ENCODE measurements at regions not wholly inside any gene's neighbourhood (a gene's known extent, or its start where the extent isn't known, plus 50 kb on each side); places are given as distances from the start of the nearest gene placed in this dataset.

DNA sequence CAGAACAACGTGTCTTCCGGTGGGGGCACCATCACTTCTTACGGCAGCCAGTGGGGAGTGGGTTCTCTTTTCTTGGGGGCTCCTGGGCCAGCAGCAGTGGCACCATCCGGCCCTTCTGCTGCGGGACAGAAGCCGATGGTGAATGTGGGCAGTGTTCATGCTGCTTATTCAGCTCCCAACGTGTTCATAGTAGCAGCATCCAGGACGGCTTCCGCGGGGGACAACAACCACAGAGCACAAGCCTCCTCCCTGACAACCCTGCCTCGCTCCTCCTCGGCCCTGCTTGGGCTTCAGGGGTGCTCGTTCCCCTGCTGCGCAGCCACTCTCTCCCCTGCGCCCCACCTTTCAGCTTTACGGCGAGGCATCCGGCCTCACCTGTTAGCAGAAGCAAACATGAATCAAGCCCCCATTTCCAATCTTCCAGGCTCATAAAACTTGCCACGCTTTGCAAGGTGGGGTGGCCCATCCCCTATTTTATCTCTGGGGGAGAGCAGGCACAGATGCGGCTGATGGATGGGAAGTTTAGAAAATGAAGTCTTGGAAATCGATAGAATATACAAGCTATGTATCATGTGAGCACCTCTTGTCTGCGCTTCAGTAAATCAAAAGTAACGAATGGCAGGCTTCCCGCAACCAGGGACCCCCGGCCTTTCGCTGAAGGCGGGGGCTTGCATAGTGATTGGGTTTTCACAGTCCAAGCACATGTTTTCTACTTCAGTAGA, 191.8 kb upstream of the NECTIN1 start:
- in situ Hi-C loops (cut with MboI): no loop called here
- ATAC-seq: no peak
- no peak for TF ChIP-seq JUNB (CRISPR knock-in tag; conservative IDR thresholded peaks at IDR 0.05)
- no peak for TF ChIP-seq TCF3 (CRISPR knock-in tag; IDR thresholded peaks at IDR 0.05)
- TF ChIP-seq YY1 (IDR thresholded peaks at IDR 0.05; ENCODE audit: borderline replicate concordance in 1 of 3, control insufficient read depth in 1 of 3, extremely low read depth in 1 of 3, insufficient read depth in 3 of 3, insufficient read length in 1 of 3, insufficient replicate concordance in 2 of 3, low read depth in 1 of 3, low read length in 2 of 3): no peak
- TF ChIP-seq, protein P1, sequence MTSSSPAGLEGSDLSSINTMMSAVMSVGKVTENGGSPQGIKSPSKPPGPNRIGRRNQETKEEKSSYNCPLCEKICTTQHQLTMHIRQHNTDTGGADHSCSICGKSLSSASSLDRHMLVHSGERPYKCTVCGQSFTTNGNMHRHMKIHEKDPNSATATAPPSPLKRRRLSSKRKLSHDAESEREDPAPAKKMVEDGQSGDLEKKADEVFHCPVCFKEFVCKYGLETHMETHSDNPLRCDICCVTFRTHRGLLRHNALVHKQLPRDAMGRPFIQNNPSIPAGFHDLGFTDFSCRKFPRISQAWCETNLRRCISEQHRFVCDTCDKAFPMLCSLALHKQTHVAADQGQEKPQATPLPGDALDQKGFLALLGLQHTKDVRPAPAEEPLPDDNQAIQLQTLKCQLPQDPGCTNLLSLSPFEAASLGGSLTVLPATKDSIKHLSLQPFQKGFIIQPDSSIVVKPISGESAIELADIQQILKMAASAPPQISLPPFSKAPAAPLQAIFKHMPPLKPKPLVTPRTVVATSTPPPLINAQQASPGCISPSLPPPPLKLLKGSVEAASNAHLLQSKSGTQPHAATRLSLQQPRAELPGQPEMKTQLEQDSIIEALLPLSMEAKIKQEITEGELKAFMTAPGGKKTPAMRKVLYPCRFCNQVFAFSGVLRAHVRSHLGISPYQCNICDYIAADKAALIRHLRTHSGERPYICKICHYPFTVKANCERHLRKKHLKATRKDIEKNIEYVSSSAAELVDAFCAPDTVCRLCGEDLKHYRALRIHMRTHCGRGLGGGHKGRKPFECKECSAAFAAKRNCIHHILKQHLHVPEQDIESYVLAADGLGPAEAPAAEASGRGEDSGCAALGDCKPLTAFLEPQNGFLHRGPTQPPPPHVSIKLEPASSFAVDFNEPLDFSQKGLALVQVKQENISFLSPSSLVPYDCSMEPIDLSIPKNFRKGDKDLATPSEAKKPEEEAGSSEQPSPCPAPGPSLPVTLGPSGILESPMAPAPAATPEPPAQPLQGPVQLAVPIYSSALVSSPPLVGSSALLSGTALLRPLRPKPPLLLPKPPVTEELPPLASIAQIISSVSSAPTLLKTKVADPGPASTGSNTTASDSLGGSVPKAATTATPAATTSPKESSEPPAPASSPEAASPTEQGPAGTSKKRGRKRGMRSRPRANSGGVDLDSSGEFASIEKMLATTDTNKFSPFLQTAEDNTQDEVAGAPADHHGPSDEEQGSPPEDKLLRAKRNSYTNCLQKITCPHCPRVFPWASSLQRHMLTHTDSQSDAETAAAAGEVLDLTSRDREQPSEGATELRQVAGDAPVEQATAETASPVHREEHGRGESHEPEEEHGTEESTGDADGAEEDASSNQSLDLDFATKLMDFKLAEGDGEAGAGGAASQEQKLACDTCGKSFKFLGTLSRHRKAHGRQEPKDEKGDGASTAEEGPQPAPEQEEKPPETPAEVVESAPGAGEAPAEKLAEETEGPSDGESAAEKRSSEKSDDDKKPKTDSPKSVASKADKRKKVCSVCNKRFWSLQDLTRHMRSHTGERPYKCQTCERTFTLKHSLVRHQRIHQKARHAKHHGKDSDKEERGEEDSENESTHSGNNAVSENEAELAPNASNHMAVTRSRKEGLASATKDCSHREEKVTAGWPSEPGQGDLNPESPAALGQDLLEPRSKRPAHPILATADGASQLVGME (CRISPR knock-in tag; IDR thresholded peaks at IDR 0.05): no peak
- TF ChIP-seq, protein P2, sequence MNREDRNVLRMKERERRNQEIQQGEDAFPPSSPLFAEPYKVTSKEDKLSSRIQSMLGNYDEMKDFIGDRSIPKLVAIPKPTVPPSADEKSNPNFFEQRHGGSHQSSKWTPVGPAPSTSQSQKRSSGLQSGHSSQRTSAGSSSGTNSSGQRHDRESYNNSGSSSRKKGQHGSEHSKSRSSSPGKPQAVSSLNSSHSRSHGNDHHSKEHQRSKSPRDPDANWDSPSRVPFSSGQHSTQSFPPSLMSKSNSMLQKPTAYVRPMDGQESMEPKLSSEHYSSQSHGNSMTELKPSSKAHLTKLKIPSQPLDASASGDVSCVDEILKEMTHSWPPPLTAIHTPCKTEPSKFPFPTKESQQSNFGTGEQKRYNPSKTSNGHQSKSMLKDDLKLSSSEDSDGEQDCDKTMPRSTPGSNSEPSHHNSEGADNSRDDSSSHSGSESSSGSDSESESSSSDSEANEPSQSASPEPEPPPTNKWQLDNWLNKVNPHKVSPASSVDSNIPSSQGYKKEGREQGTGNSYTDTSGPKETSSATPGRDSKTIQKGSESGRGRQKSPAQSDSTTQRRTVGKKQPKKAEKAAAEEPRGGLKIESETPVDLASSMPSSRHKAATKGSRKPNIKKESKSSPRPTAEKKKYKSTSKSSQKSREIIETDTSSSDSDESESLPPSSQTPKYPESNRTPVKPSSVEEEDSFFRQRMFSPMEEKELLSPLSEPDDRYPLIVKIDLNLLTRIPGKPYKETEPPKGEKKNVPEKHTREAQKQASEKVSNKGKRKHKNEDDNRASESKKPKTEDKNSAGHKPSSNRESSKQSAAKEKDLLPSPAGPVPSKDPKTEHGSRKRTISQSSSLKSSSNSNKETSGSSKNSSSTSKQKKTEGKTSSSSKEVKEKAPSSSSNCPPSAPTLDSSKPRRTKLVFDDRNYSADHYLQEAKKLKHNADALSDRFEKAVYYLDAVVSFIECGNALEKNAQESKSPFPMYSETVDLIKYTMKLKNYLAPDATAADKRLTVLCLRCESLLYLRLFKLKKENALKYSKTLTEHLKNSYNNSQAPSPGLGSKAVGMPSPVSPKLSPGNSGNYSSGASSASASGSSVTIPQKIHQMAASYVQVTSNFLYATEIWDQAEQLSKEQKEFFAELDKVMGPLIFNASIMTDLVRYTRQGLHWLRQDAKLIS (CRISPR knock-in tag; IDR thresholded peaks at IDR 0.05): no peak
- TF ChIP-seq EP400 (IDR thresholded peaks at IDR 0.05): no peak
- no peak for TF ChIP-seq HINFP (tag; conservative IDR thresholded peaks at IDR 0.05; ENCODE audit: low read depth)
- no peak for TF ChIP-seq SMAD4 (CRISPR knock-in tag; conservative IDR thresholded peaks at IDR 0.05)

More for the DNA sequence above, 191.8 kb upstream of the NECTIN1 start:
- Histone ChIP-seq H3K9me1 (ENCODE audit: control insufficient read depth, insufficient read depth, low read length) (no peaks in the 10 kb centered on the region), H3K27ac (ENCODE audit: extremely low read depth, low read depth, low read length) (no peak overlapping the region), H3K4me1 (replicated peaks in 1 of 2; ENCODE audit: control insufficient read depth in 2 of 2, insufficient read depth in 2 of 2, low read length in 2 of 2) (no peaks in the 10 kb centered on the region), H4K20me1 (replicated peaks; ENCODE audit: control insufficient read depth, insufficient read depth, low read length) (no peaks in the 10 kb centered on the region), H3K79me2 (ENCODE audit: control insufficient read depth, insufficient read depth, low read length) (no peaks in the 10 kb centered on the region), H3K9ac (ENCODE audit: insufficient read depth in 1 of 2, low read depth in 2 of 2, low read length in 2 of 2) (no peak overlapping the region), H3K9me3 (replicated peaks; ENCODE audit: control insufficient read depth, insufficient read depth, low read depth, low read length) (no peaks in the 10 kb centered on the region), H3K4me3 (no peak overlapping the region), H3K4me2 (ENCODE audit: insufficient read depth, low read length) (no peak overlapping the region), H3K36me3 (ENCODE audit: control insufficient read depth, insufficient read depth, low read length) (no peaks in the 10 kb centered on the region), H2AFZ (ENCODE audit: low read depth, low read length) (no peak overlapping the region), H3K27me3 (ENCODE audit: control insufficient read depth in 2 of 2, insufficient read depth in 2 of 2, low read length in 2 of 2) (peaks cover 11 to 41% of the 10 kb centered on the region in 2 experiments; a peak in 4 of 5 replicates)
- no peak for FAIRE-seq
- DNase-seq (ENCODE audit: extremely low read depth in 1 of 4, low spot score in 3 of 4): no peak
- intact Hi-C loops (cut with micrococcal nuclease): no loop called here
- ChIA-PET POLR2A (no interaction called here), CTCF (ENCODE audit: low intra/inter-chr PET ratio) (no interaction called here)
- no TSS peak for BruUV-seq (replicated peaks)
- WGBS (ENCODE audit: insufficient coverage, low coverage, missing lambda C conversion rate): 9% methylated on average over 24 of the region's 27 CpGs

All from K562 (cell line).